T47D (cell line): ENCODE measurements at regions not wholly inside any gene's neighbourhood (a gene's known extent, or its start where the extent isn't known, plus 50 kb on each side); places are given as distances from the start of the nearest gene placed in this dataset.

Source experiments
- DNase-seq, 2 experiments: peaks; one replicate each; pipeline versions ENCODE4 v3.0.0 to v3.0.0-alpha.2; 2011 to 2012; ENCODE audit warnings: low read depth in 1 of 2, low spot score in 1 of 2
- JUND ChIP-seq: IDR thresholded peaks from 2 replicates; pipeline ENCODE4 v1.6.1; 2012; ENCODE audit warnings: low read depth
- in situ Hi-C: cut with HindIII; loops from 2 replicates; pipeline ENCODE4 v1.10.0; 2016; ENCODE audit warnings: low sequenced_read_pairs, low pct_unique_long_range_greater_than_20kb

DNA sequence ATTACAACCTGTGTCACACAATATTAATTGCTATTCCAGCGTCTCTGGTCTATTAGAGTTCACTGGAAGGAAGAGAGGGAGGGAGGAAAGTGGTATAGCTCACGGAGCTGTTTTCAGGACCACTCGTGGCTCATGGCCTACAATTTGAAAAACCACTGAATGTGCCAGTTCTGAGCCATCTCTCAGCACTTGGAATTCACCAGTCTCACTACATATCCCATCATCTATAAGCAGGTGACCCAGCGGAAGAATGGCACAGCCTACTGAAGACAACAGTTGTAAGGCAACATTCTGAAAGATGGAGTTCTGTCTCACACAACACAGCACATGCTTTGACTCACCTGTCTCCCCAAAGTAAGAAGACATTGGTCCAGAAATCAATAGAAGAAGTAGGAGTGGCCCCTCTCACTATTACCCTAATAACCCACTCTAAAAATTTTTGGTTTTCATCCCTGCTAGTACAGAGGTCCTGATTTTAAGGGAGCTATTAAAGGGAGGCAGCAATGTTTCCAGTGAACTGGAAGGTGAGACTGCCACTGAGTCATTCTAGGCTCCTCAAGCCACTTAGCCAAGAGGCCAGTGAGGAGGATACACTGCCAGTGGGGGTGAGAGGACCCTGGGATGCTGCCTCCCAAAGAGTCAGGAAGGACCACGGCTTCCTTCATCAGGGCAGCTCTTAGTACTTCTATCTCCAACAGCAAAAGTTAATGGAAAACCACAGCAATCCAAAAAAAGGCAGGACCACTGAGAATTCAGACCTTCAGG lies 50.0 kb upstream of the DOCK9 start:
- in situ Hi-C loops, result no loop called here
- no peak for TF ChIP-seq JUND
- DNase-seq, result no peak

DNA sequence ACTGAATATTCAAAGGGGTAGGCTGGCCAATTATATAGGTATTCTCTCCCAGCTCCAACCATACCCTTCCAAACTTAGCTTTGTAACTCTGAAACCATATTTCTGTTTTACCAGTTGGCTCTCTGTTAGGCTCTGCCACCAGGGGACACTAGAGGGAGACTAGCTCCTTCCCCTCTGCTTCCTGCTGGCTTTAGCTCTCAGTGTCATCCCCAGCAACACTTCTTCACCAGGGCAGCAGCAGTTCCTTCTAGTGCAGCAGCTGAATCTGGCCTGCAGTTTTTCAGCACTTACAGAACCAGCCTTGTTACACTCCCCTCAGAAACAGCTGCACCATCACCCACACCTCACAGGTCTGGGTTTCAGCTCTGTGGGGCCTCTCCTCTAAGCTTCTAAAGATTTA lies 51.0 kb upstream of the DOCK9 start:
- no peak for TF ChIP-seq JUND
- in situ Hi-C loops, result no loop called here
- DNase-seq, result peak in 1 of 2 experiments; percentile 49

DNA sequence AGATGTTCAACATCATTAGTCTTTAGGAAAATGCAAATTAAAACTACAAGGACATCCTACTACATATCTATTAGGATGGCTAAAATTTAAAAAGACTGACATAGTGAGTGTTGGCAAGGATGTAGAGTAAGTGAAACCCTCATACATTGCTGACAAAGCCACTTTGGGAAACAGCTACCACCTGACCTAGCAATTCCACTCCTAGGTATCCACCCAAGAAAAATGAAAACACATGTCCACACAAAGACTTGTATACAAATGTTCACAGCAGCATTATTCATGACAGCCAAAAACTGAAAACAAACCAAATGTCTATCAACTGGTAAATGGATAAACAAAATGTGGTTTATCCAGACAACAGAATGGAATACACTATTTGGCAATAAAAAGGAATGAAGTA lies 51.7 kb upstream of the DOCK9 start:
- in situ Hi-C loops, result no loop called here
- DNase-seq, result no peak
- no peak for TF ChIP-seq JUND

DNA sequence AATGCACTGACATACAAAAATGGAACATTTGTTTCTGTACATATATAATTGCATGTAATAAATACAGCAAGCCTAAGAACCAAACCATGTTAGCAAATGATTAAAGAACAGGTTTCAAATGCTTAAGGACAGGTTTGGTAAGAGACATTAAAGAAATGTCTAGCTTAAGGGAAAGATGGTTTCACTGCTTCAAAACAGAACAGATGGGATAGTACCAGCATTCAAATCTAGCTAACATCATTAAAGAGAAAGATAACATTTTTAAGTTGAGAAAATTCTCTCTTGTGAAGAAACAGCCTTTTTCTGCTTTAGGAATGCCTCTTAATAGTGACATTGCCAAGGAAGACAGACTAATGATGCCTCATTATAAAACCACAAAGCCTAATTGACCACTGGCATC lies 52.5 kb upstream of the DOCK9 start:
- no peak for TF ChIP-seq JUND
- in situ Hi-C loops, result no loop called here
- DNase-seq, result no peak

DNA sequence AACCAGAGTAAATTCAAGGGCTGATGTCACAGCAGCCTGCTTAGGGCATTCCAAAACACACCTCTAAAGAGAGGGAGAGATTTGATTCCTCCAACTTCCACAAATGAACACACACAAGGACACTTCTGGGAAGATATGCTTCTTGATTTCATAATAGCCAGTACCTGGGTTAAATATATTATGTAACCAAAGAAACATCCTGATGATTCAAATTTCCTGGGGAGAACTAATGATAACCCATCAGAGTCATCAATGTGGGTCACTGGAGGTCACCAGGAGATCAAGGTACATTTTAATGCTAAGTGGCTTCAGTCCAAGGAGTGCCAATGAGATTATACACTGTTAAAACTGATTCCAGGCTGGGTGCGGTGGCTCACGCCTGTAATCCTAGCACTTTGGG lies 54.0 kb upstream of the DOCK9 start:
- TF ChIP-seq JUND, result no peak

DNA sequence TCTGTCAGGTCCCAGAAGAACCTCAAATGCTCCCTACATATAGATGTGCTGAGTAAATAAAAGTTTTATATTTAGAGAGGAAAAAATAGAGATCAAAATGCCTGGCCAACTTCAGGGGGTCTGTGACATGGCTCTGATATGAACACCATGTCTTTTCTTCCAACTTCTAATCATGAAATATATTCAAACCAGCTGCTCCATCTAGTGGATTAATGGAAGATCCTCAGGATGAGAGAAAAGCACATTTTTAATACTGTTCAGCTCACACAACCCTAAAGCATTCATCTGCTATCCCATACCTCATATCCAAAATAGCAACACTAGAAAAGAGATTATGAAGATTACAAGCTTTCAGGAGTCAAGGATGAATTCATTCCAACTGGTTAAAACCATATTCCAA lies 56.0 kb upstream of the DOCK9 start:
- no peak for TF ChIP-seq JUND
- peak in 1 of 2 experiments; percentile 36 for DNase-seq
- in situ Hi-C loops, result no loop called here

More for the DNA sequence above, 54.0 kb upstream of the DOCK9 start:
- in situ Hi-C loops, result no loop called here
- DNase-seq, result no peak

DNA sequence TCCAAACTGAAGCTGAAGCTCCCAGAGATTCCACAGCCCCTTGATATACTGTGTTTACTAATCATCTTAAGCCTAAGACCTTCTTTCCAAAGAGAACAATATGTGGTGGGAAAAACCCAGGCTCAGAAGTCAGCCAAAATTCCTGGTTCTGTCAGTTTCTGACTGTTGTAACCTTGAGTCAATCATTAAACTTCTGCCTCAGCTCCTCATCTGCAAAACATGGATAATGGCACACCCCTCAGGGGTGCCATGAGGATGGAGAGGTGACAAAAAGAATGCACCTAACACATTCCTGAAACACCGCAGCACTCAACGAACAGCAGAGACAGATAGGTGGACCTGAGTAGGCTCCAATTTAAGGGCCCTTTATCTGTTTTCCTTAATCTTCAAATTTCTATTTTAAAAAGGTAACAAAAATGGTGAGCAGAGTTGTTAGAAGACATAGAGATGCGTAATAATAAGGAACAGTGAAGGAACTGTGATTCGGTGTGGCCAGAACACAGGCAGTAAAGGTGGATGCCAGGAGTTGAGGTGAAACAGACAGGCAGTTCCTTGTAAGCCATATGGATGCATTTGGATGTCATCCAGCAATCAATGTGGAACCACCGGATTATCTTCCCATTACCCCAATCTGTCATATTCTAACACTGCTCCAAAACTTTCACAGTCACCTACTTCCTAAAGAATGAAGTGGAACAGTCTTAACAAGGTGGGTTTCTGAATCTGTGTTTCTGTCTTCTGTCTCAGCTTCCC lies 56.6 kb upstream of the DOCK9 start:
- TF ChIP-seq JUND, result no peak
- in situ Hi-C loops, result no loop called here
- DNase-seq, result no peak

DNA sequence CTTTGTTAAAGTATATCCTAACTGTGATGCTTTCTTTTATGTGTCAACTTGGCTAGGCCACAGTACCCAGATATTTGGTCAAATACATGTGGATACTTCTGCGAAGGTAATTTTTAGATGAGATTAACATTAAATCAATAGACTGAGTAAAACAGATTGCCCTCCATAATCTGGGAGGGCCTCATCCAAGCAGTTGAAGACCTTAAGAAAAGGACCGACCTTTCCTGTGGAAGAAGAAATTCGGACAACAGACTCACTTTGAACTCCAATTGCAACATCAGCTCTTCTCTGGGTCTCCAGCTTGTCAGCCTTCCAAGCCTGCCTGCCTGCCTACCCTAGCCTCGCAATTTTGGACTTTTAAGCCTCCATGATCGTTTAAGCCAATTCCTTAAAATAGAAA lies 57.9 kb upstream of the DOCK9 start:
- DNase-seq, result no peak
- in situ Hi-C loops, result no loop called here
- no peak for TF ChIP-seq JUND

DNA sequence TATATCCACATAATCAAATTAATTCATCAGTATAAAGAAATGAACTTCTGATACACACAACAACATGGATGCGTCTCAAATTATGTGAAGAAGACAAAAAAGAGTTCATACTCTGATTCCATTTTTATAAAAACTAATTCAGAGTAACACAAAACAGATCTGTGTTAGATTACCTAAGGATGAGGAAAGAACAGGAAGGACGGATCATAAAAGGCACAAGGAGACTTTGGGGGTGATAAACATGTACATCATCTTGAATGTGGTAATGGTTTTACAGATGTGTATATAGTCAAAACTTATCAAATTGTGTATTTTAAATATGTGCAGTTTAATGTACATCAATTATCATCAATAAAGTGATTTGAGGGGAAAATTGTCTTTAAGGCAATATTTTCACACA lies 59.9 kb upstream of the DOCK9 start:
- no peak for DNase-seq
- in situ Hi-C loops, result no loop called here
- no peak for TF ChIP-seq JUND

DNA sequence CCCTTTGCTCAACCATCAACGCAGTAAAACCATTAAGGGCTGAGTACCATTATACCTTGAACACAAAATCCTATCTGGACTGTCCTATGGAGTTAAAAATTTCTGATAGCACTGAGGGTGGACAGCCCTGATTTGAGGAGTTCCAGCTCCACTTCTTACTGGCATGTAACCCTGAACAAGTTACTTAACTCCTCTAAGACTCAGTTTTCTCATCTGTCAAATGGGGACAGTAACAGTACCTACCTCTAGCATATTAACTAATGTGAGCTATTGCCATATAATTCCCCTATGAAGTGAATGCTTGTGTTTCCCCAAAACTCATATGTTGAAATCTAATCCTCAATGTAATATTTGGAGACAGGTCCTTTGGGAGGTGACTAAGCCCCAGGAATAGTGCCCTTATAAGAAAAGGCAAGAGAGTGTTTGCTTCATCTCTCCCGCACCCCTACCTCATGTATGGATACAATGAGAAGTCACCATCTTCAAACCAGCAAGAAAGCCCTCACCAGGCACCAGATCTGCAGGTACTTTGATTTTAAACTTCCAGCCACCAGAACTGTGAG lies 61.9 kb upstream of the DOCK9 start:
- in situ Hi-C loops, result no loop called here
- no peak for TF ChIP-seq JUND

DNA sequence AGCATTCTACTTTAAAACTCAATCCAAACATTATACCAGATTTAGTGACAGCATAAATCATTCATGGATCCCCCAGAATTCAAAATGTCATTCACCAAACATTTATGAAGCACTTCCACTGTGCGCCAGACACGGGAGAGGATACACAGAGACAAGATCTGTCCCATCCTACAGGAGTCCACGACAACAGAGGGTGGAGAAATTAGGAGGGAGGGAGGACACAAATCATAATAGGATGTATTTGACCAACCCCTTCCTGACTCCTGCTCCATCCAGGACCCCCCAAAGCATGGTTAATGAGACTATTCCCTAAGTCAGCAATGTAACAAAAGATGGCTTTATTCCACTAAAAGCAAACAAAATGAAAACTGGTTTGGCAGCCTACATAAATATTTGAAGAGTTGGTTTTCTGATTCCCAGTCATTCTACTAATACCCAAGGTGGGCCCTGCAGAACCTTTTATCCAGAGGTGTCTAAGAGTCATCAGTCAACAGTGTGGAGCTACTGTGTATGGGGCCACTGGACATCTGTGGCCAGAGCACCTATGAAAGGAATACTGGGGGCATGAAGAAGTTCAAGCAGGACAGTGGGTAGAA lies 62.8 kb upstream of the DOCK9 start:
- peak in 1 of 2 experiments; percentile 36 for DNase-seq
- in situ Hi-C loops, result no loop called here
- TF ChIP-seq JUND, result no peak

More for the DNA sequence above, 61.9 kb upstream of the DOCK9 start:
- DNase-seq, result no peak

DNA sequence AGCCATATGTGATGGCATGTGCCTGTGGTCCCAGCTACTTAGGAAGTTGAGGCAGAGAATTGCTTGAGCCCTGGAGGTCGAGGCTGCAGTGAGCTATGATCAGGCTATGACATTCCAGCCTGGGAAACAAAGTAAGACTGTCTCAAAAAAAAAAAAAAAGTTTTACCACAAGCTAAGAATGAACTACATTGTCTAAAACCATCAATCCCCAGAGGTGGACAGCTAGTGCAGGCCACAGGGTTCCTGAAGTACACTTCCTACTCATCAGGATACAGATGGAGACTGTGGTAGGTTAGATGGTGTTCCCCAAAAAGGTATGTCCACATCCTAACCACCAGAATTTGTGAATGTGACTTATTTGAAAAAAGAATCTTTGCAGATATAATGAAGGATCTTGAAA lies 63.5 kb upstream of the DOCK9 start:
- TF ChIP-seq JUND, result no peak
- DNase-seq, result no peak
- in situ Hi-C loops, result no loop called here

DNA sequence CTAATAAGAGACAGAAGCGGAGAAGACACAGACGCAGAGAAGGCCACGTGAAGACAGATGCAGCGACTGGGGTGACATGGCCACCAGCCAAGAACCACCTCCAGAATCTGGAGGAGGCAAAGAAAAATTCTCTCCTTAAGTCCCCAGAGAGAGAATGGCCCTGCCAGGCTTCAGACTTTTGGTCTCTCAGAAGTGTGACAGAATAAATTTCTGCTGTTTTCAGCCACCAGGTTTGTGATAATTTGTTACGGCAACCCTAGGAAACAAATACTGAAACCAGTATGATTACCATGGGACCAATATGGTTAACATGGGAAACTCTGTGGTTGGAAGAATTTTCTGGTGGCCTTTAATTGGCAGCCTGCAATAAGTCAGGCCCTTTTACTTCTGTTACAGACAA lies 63.9 kb upstream of the DOCK9 start:
- no peak for DNase-seq
- in situ Hi-C loops, result no loop called here
- no peak for TF ChIP-seq JUND
